ENCODE measurements at regions not wholly inside any gene's neighbourhood (a gene's known extent, or its start where the extent isn't known, plus 50 kb on each side); places are given as distances from the start of the nearest gene placed in this dataset.
"Not testable (repeated sequence)": the region's sequence is repeated elsewhere in the genome, so short reads cannot be mapped to it uniquely, and the experiment has no call there.

DNA sequence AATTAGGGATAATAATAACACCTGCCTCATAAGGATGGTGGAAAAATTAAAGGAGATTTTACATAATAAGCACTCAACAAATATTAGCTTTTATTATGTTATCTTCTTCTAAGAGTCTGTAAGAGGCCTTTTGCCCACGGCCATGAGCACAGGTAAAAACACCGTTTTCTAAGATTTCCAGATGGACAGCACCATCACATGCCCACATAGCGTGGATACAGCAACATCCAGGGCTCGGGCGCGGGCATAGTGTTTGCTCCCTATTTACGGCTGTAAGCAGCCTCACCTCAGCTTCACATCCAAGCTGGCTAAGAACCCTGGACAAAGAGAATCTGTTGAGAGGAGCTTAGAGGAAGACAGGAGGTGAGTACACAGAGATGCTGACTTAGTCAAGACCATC, 216.4 kb upstream of the IRF2BP2 start:
- ChIA-PET POLR2A (interaction anchor here (0.8 to 1.2 kb wide), 4 partner anchors 9 to 253 kb away, joined by 3 to 4 read pairs (median 3); no protein-coding TSS in a partner anchor), CTCF (no interaction called here)
- intact Hi-C loops (cut with micrococcal nuclease) = no loop called here
- TF ChIP-seq, protein P1, sequence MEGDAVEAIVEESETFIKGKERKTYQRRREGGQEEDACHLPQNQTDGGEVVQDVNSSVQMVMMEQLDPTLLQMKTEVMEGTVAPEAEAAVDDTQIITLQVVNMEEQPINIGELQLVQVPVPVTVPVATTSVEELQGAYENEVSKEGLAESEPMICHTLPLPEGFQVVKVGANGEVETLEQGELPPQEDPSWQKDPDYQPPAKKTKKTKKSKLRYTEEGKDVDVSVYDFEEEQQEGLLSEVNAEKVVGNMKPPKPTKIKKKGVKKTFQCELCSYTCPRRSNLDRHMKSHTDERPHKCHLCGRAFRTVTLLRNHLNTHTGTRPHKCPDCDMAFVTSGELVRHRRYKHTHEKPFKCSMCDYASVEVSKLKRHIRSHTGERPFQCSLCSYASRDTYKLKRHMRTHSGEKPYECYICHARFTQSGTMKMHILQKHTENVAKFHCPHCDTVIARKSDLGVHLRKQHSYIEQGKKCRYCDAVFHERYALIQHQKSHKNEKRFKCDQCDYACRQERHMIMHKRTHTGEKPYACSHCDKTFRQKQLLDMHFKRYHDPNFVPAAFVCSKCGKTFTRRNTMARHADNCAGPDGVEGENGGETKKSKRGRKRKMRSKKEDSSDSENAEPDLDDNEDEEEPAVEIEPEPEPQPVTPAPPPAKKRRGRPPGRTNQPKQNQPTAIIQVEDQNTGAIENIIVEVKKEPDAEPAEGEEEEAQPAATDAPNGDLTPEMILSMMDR (IDR thresholded peaks at IDR 0.05; ENCODE audit: unreplicated experiment) = no peak
- H3K4me1 Mint-ChIP-seq (ENCODE audit: insufficient read depth, unreplicated experiment) = peaks cover 6% of the 10 kb centered on the region
- peaks cover 47% of the 10 kb centered on the region for H3K27me3 Mint-ChIP-seq (ENCODE audit: insufficient read depth, unreplicated experiment)
- H3K36me3 Mint-ChIP-seq (ENCODE audit: insufficient read depth, unreplicated experiment) = no peaks in the 10 kb centered on the region
- no peak overlapping the region for H3K4me3 Mint-ChIP-seq (ENCODE audit: unreplicated experiment)
- DNase-seq (ENCODE audit: unreplicated experiment) = no peak
- no peak overlapping the region for H3K27ac Mint-ChIP-seq (ENCODE audit: low read depth, unreplicated experiment)
- BruUV-seq (replicated peaks) = no TSS peak
- H3K9me3 Mint-ChIP-seq (ENCODE audit: unreplicated experiment) = no peaks in the 10 kb centered on the region

DNA sequence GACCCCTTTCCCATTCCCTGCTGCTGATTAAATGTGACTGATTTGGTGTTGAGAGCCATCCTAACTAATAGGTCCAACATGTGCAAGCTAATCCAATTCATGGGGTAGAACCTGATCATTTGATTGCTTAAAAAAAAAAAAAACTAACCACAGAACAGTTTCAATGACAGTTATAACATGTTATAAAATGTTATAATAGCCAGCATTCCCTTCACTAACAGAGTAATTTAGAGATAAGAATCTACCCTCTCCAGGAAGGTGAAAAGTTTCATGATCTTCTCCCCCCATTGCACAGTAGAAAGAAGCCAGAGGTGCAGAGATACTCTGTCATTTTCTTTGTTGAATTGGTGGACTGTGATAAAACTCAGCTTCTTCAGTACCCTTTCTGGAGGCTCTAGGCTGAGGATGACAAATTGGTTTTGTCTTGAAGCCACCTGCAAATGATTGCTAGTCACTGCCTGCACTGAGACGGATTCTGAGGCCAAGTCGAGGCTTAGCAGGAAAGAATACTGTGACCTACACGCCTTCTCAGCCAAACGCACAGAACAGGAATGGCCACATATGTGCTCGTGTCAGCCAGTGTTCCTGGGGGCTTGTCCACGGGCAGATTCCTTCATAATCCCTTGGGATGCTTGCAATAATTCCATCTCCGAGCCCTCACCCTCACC, 215.7 kb upstream of the IRF2BP2 start:
- CTCF ChIA-PET = interaction anchor here (1.7 kb wide), 1 partner anchor 16 kb away, joined by 5 read pairs; no protein-coding TSS in a partner anchor
- H3K36me3 Mint-ChIP-seq (ENCODE audit: insufficient read depth, unreplicated experiment) = no peaks in the 10 kb centered on the region
- POLR2A ChIA-PET = interaction anchor here (0.8 to 1.2 kb wide), 2 partner anchors 10 to 34 kb away, joined by 3 to 4 read pairs; no protein-coding TSS in a partner anchor

DNA sequence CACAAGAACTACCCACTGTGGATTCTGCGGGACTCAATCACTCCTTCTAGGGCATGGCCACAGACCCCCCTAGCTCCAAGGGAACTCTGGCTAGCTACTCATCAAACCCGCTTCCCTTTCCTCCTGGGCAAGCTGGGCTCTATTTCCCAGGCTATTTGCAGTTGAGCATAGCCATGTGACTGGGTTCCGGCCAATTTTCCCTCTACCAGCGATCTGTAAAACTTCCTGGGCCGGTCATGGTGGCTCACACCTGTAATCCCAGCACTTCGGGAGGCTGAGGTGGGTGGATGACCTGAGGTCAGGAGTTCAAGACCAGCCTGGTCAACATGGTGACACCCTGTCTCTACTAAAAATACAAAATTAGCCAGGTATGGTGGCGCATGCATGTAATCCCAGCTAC, 214.9 kb upstream of the IRF2BP2 start:
- H3K4me3 Mint-ChIP-seq (ENCODE audit: unreplicated experiment); intact Hi-C loops (cut with micrococcal nuclease); H3K36me3 Mint-ChIP-seq (ENCODE audit: insufficient read depth, unreplicated experiment); H3K4me1 Mint-ChIP-seq (ENCODE audit: insufficient read depth, unreplicated experiment); BruUV-seq (replicated peaks); DNase-seq (ENCODE audit: unreplicated experiment); H3K27ac Mint-ChIP-seq (ENCODE audit: low read depth, unreplicated experiment); POLR2A ChIA-PET; H3K9me3 Mint-ChIP-seq (ENCODE audit: unreplicated experiment): not testable (repeated sequence)
- H3K27me3 Mint-ChIP-seq (ENCODE audit: insufficient read depth, unreplicated experiment) = peaks cover 35% of the 10 kb centered on the region
- CTCF ChIA-PET = interaction anchor here (1.1 to 1.7 kb wide), 2 partner anchors 11 to 17 kb away, joined by 3 to 5 read pairs; no protein-coding TSS in a partner anchor

More for the DNA sequence above, 215.7 kb upstream of the IRF2BP2 start:
- TF ChIP-seq, protein P1 (IDR thresholded peaks at IDR 0.05; ENCODE audit: unreplicated experiment) = no peak
- Mint-ChIP-seq H3K4me1 (ENCODE audit: insufficient read depth, unreplicated experiment) (peaks cover 6% of the 10 kb centered on the region), H3K9me3 (ENCODE audit: unreplicated experiment) (no peaks in the 10 kb centered on the region), H3K27me3 (ENCODE audit: insufficient read depth, unreplicated experiment) (peaks cover 43% of the 10 kb centered on the region), H3K27ac (ENCODE audit: low read depth, unreplicated experiment) (no peak overlapping the region), H3K4me3 (ENCODE audit: unreplicated experiment) (no peak overlapping the region)
- no TSS peak for BruUV-seq (replicated peaks)
- intact Hi-C loops (cut with micrococcal nuclease) = no loop called here
- no peak for DNase-seq (ENCODE audit: unreplicated experiment)

DNA sequence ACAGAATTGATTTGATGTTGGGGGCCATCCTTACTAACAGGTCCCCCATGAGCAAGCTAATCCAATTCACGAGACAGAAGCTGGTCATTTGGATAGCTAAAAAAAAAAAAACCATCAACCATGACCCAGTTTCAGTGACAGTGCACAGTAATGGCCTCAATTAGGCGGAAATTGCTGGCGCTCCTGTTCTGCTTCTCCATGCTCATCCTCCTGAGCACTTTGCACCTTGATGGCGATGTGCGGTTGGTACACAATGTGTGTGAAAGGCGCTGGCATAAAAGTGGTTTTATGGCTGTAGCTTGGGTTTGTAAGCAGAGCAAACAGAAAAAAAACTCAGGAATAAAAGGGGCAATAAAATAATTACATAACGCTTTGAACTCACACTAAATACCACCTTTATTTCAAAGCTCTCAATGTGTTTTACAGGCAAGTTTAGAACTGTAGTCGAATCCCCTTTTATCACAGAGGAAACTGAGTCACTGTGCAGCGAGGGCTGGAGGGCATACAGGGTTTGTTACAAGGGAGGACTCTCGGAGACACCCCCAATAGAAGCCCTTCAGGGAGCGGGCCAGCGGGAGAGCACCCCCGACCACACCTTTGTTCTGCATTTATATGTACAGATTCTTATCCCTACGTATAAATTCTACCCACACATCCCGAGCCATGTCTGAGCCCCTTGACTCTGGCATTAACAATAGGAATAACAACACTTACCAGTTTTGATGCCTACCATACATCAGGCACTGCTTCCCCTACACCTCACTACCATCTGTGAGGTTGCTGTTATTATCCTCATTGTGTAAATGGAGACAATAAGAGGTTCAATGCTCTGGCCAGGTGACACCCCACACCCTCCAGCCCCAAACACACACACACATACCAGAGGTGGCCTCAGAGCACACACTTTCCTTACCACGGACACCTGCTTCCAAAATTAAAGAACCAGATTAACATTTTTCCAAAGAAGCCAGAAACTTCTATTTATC, 213.5 kb upstream of the IRF2BP2 start:
- TF ChIP-seq, protein P1 (IDR thresholded peaks at IDR 0.05; ENCODE audit: unreplicated experiment) = no peak
- no peak for DNase-seq (ENCODE audit: unreplicated experiment)
- intact Hi-C loops (cut with micrococcal nuclease) = no loop called here
- Mint-ChIP-seq H3K9me3 (ENCODE audit: unreplicated experiment) (no peaks in the 10 kb centered on the region), H3K4me3 (ENCODE audit: unreplicated experiment) (no peak overlapping the region), H3K36me3 (ENCODE audit: insufficient read depth, unreplicated experiment) (no peaks in the 10 kb centered on the region), H3K27ac (ENCODE audit: low read depth, unreplicated experiment) (no peak overlapping the region), H3K27me3 (ENCODE audit: insufficient read depth, unreplicated experiment) (peaks cover 22% of the 10 kb centered on the region), H3K4me1 (ENCODE audit: insufficient read depth, unreplicated experiment) (no peaks in the 10 kb centered on the region)
- no TSS peak for BruUV-seq (replicated peaks)
- POLR2A ChIA-PET = interaction anchor here (0.7 to 0.8 kb wide), 2 partner anchors 9 to 199 kb away, joined by 3 read pairs; no protein-coding TSS in a partner anchor
- CTCF ChIA-PET = interaction anchor here (0.6 to 1.2 kb wide), 5 partner anchors 12 to 1075 kb away, joined by 3 to 5 read pairs (median 3); no protein-coding TSS in a partner anchor
